GDM1 (cell line): ENCODE measurements at regions not wholly inside any gene's neighbourhood (a gene's known extent, or its start where the extent isn't known, plus 50 kb on each side); places are given as distances from the start of the nearest gene placed in this dataset.

Source experiments
- DNase-seq: peaks from one replicate; lab custom pipeline; 2025; lab: John Stamatoyannopoulos, UW

- DNase-seq, result no peak
Observed at GRCh38 chr1:173128742-173129141, 78.0 kb upstream of the TNFSF18 start.

- DNase-seq, result no peak
Observed at GRCh38 chr1:173127369-173128307, 76.9 kb upstream of the TNFSF18 start.

DNA sequence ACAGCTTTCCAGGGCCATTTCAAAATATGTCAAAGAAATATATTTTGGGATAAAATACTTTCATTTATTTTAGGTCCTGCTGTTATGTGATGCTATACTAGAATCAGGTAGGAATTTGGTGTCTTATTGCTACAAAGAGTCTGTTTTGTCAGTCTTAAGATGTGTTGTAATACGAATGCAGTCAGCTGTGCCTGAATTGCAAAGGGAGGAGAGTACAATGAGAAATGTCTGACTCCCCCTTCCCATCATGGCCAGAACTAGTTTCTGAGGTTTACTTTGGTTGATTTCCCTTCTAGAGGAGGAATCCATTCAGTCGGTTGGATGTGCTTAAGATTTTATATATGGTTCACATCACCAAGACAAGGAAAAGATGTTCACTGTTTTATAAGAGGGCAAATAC is 75.7 kb upstream of the TNFSF18 start:
- DNase-seq, result no peak

DNA sequence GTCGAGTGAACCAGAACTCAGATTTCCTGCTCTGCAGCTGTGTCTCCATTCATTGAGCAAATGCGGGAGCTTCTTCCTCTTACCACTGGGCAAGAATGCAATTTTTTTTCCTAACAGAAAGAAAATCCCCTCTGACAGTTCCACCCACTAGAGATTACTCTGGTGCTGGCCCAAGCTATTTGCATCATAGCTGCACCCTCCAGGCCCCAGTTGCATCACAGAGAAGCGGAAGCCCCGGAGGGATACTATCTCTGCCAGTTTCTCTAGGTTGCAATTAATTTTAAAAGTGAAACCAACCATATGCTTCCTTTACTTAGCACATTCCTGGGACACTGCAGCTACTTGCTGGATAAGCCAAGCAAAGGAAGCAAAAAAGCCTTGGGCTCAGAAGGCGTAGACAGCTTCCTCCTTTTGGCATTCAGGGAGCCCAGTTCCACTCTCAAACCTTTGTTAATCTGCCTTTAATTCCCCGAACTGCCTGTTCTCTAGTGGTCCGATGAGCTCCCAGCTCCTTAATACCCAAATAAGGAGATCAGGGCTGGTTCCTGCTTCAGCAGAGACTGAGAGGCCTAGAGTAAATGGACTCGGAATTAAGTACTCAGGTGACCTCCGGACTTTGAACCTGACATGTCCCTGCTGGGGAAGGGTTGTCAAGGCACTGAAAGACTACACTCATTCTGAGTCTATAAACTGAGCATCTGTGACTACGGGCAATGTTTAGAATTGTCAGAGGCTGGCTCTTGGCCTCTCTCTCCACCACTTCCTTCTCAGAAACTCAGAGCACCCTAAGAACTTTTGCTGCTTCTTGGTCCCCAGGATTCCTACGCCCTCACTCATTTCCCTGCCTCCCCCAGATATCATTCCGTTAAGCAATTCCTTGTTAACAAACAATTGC is 72.5 kb upstream of the TNFSF18 start:
- no peak for DNase-seq

DNA sequence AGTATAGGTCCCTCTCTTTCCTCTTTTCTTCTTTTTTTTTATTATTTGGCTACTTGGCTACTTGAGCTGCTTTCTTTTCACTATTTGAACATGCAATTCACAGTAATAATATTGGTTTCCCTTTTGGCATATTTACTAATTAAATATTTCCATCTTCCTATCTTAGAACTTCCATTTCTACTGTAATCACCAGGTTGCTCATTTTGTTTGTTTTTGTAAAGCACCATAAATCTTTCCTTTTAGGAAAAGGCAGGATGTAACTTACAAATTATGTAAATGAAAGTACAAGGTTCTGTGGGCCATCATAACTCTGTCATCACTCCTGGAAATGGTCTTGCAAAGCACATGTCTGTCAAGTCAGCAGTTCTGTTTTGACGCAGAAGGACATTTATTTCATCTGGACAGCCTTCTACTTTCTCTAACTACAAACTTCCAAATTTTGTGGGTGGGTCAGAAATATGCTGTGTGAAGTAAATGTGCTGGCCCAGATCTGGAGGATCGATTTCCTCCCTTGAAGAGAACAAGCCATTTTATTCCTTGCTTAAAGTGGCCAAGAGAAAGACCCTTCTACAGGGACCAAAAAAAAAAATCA is 71.7 kb upstream of the TNFSF18 start:
- no peak for DNase-seq

GRCh38 chr1:173118404-173118803 is 67.7 kb upstream of the TNFSF18 start:
- DNase-seq, result no peak

DNA sequence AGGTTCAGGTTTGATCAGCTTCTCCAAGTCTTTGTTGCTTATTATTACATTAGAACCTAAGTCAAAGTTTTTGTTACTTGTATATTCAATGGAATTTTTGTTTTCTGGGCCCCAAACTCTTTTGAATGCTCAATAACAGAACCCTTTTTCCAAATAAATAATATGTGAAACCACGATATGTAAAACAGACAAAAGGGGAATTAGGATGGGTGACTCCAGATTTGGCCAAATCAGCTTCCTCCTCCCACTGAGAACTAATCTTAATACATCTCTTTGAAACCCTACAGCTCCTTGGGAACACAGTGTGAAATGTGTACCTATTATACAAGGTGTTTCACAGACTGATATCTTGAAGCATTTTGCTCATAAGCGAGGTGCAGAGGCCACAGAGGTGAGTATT is 67.0 kb upstream of the TNFSF18 start:
- DNase-seq, result no peak

DNA sequence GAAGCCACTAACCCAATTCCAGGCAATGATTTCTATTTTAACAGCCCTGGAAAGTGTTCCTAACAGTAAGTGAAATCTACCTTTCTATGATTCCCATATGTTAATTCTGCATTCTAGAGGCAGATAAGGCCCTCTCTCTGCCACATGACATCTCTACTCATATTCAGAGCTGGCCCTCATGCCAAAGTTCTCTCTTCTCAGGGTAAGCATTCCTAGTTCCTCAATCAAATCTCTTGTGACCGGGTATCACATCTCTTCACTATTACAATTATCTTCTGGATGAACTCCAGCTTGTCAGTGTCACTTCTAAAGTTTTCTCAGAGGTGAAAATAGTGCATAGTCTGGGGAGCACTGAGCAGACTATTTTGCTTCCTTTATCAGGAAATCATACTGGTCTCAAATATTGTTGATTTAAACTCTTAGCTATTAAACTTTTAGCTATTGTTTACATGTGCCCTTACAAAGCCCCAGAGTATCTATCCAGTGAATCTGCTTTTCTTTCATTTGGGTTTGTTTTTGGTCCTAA is 66.4 kb upstream of the TNFSF18 start:
- no peak for DNase-seq

GRCh38 chr1:173114346-173114745 is 63.6 kb upstream of the TNFSF18 start:
- DNase-seq, result no peak

DNA sequence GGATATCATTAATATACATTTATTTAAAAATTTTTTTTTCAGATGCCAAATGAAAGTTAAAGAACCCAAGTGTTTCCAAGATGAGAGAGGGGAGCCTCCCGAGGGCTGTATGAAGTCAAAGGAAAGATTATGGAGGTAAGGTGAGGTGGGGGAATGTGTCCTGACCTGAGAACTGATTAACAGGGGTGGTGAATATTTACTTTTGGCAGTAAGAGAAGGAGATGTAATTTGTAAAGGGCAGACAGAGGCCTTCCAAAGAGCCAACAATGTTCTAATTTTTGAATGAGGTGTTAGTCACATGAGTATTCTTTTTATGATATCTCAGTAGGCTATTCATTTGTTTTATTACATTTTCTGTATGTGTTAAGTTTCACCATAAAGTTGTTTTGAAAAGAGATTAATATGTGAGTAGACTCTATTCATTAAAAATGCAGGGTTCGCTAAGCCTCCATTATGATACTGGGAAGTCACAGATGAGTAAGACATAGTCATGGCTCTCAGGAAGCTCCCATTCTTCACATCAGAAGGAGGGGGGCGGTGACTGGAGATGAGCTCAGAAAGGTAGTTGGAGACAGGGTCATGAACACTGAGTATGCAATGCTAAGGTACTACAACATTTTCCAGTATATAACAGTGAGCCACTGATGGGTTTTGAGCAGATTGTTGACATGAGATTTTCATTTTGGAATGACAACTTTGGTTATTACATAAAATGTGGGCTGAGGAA is 62.4 kb upstream of the TNFSF18 start:
- no peak for DNase-seq

GRCh38 chr1:173112129-173112528 is 61.4 kb upstream of the TNFSF18 start:
- peak; percentile 10 for DNase-seq

DNA sequence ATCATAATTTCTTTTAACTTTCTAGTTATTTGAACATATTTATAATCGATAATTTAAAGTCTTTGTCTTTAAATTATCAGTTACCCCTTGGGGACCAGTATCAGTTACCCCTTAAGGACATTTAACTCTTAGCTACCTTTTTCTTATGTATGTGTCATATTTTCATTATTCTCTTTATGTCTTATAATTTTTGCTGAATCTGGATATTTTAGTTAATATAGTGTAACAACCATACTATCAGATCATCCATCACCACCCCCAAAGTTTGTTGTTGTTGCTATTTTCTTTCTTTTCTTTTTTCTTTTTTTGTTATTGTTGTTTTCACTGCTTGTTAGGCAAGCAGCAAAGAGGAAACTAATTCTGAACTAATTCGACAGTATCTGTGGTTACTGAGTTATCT is 57.0 kb upstream of the TNFSF18 start:
- DNase-seq, result no peak

GRCh38 chr1:173103006-173103405 is 52.3 kb upstream of the TNFSF18 start:
- DNase-seq, result no peak

- no peak for DNase-seq
Observed at GRCh38 chr1:173101589-173101988, 50.8 kb upstream of the TNFSF18 start.

- DNase-seq, result no peak
Observed at GRCh38 chr1:173100476-173101107, 49.9 kb upstream of the TNFSF18 start.
